ENCODE measurements at regions not wholly inside any gene's neighbourhood (a gene's known extent, or its start where the extent isn't known, plus 50 kb on each side); places are given as distances from the start of the nearest gene placed in this dataset.
"Not testable (repeated sequence)": the region's sequence is repeated elsewhere in the genome, so short reads cannot be mapped to it uniquely, and the experiment has no call there.

DNA sequence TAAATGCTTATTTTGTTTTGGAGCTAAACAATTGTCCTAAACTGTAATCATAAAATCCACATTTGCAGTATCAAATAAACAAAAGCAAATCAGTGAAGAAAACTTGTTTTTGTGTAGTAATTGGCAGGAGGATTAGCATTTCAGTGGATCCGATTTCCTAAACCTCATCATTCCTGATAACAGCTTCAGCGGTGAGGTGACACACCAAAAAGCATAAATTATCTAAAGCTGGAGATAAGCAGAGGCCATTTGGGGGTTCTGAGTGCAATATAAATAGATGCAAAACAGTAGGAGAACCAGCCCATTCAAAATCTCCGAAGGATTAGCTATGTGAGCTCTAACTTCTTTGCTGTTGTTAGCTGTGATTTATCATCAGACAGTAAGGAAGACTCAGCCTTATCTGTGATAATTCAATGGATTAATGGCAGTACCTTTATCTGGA, 235.8 kb downstream of the EPHA7 start:
- no peaks in the 10 kb centered on the region for H3K9me3 ChIP-seq
- intact Hi-C loops (cut with DNase I) = no loop called here
- H3K4me3 ChIP-seq = no peak overlapping the region
- no peak for DNase-seq (ENCODE audit: low spot score in 2 of 2)
- TF ChIP-seq, protein P1, sequence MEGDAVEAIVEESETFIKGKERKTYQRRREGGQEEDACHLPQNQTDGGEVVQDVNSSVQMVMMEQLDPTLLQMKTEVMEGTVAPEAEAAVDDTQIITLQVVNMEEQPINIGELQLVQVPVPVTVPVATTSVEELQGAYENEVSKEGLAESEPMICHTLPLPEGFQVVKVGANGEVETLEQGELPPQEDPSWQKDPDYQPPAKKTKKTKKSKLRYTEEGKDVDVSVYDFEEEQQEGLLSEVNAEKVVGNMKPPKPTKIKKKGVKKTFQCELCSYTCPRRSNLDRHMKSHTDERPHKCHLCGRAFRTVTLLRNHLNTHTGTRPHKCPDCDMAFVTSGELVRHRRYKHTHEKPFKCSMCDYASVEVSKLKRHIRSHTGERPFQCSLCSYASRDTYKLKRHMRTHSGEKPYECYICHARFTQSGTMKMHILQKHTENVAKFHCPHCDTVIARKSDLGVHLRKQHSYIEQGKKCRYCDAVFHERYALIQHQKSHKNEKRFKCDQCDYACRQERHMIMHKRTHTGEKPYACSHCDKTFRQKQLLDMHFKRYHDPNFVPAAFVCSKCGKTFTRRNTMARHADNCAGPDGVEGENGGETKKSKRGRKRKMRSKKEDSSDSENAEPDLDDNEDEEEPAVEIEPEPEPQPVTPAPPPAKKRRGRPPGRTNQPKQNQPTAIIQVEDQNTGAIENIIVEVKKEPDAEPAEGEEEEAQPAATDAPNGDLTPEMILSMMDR (IDR thresholded peaks at IDR 0.05) = no peak
- no peaks in the 10 kb centered on the region for H3K36me3 ChIP-seq
- no peaks in the 10 kb centered on the region for H3K27me3 ChIP-seq
- H3K4me1 ChIP-seq = no peaks in the 10 kb centered on the region
- no peak overlapping the region for H3K27ac ChIP-seq

DNA sequence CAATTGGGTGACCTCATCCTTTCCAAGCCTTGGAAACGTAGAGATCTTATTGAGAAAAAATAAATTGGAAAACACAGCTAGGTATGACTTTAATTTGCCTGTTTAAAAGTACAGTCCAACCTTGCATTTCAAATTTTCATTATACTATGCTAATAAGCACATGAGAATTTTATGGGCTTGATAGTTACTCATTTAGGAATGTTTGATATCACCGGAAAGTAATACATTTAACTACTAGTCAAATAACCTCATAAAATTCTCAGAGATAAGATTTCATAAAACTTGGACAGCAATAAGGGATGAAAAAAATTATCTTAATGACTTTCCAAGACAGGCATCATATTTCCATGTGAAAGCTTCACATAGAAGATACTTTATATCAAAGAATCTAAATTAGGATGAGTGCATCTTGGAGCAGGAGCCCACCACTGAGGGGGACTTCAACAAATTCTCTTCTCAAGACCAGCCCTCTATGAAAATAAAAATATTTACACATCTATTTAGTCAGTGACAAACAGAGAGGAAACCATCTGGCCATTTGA, 236.3 kb downstream of the EPHA7 start:
- intact Hi-C loops (cut with DNase I) = no loop called here
- H3K27ac ChIP-seq = no peak overlapping the region
- no peaks in the 10 kb centered on the region for H3K27me3 ChIP-seq
- no peaks in the 10 kb centered on the region for H3K4me1 ChIP-seq
- no peaks in the 10 kb centered on the region for H3K9me3 ChIP-seq
- TF ChIP-seq, protein P1 (IDR thresholded peaks at IDR 0.05) = no peak
- no peak overlapping the region for H3K4me3 ChIP-seq
- DNase-seq (ENCODE audit: low spot score in 2 of 2) = no peak
- H3K36me3 ChIP-seq = no peaks in the 10 kb centered on the region

DNA sequence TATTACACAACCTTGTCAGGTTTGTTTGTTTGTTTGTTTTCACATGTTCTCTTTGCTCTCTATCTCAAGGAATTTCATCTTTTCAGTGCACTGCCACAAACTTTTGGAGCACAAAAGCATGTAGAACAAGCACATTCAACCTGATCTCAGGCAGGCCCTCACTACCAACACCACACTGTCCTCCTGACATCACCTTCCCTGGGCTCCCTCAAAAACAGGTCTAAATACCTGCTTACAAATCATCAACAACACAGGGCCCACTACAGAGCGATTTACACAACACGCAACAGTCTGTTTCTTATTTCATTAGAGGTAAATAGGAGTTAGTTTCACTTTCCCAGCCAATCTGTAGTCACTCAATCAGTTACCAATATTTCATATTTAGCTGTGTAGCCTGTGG, 241.4 kb downstream of the EPHA7 start:
- Histone ChIP-seq H3K27ac (no peak overlapping the region), H3K4me1 (no peaks in the 10 kb centered on the region), H3K4me3 (no peak overlapping the region), H3K27me3 (no peaks in the 10 kb centered on the region), H3K9me3 (no peaks in the 10 kb centered on the region), H3K36me3 (no peaks in the 10 kb centered on the region)
- no peak for DNase-seq (ENCODE audit: low spot score in 2 of 2)
- TF ChIP-seq, protein P1 (IDR thresholded peaks at IDR 0.05) = no peak
- intact Hi-C loops (cut with DNase I) = no loop called here

DNA sequence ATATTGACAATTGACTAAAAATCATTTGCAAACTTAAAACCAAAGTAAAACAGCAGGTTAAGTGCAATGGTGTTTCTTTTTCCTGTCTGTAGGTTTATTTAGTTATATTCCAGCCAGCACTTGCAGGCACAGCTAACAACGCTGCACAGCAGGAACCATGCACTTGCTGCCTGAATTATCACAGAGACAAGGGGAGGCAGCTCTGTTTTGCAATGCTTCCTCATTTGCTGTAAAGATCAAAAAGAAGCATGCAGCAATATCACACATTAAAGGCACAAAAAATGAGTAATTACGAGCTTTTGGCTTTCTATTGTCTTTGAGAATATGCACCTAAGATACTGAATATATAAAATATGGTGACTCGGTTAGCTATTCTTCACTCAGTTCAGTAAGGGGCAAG, 241.9 kb downstream of the EPHA7 start:
- Histone ChIP-seq H3K4me3 (no peak overlapping the region), H3K9me3 (no peaks in the 10 kb centered on the region), H3K36me3 (no peaks in the 10 kb centered on the region), H3K27me3 (no peaks in the 10 kb centered on the region), H3K4me1 (no peaks in the 10 kb centered on the region), H3K27ac (no peak overlapping the region)
- intact Hi-C loops (cut with DNase I) = no loop called here
- TF ChIP-seq, protein P1 (IDR thresholded peaks at IDR 0.05) = no peak
- DNase-seq (ENCODE audit: low spot score in 2 of 2) = no peak

DNA sequence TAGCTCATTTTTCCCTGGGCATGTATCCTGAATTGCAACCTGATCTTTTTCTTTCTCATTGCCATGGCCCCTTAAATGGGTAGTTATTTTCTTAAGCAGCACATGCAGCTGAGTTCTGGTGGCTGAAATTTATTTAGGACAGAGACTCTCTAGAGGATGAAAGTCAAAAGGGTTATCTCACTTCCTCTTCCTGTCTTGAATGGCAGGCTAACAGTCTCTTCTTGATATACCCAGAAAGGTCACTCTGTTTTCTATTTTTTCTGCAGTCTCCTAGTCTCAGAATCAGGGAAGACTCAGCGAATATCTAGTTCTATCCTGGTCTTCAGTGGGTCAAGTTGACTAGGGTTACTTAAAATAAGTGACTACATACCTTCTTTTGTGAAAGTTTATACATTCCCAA, 243.3 kb downstream of the EPHA7 start:
- TF ChIP-seq, protein P1 (IDR thresholded peaks at IDR 0.05) = no peak
- Histone ChIP-seq H3K4me3 (no peak overlapping the region), H3K4me1 (no peaks in the 10 kb centered on the region), H3K27me3 (no peaks in the 10 kb centered on the region), H3K27ac (no peak overlapping the region), H3K9me3 (no peaks in the 10 kb centered on the region), H3K36me3 (no peaks in the 10 kb centered on the region)
- intact Hi-C loops (cut with DNase I) = no loop called here
- no peak for DNase-seq (ENCODE audit: low spot score in 2 of 2)

DNA sequence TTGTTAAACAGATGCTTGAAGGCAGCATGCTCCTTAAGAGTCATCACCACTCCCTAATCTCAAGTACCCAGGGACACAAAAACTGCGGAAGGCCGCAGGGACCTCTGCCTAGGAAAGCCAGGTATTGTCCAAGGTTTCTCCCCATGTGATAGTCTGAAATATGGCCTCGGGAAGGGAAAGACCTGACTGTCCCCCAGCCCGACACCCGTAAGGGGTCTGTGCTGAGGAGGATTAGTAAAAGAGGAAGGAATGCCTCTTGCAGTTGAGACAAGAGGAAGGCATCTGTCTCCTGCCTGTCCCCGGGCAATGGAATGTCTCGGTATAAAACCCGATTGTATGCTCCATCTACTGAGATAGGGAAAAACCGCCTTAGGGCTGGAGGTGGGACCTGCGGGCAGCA, 245.8 kb downstream of the EPHA7 start:
- DNase-seq (ENCODE audit: low spot score in 2 of 2); H3K27me3 ChIP-seq; H3K9me3 ChIP-seq; H3K4me1 ChIP-seq; H3K36me3 ChIP-seq; H3K4me3 ChIP-seq; intact Hi-C loops (cut with DNase I); H3K27ac ChIP-seq: not testable (repeated sequence)
